Esophagus squamous epithelium (tissue), 4 donors: ENCODE measurements at regions not wholly inside any gene's neighbourhood (a gene's known extent, or its start where the extent isn't known, plus 50 kb on each side); places are given as distances from the start of the nearest gene placed in this dataset.

Experiments
- POLR2A ChIP-seq, 4 donors: fragments of 450-650 bp; IDR thresholded peaks; one replicate each; pipeline ENCODE4 v1.6.1; 2017; ENCODE audit warnings: antibody characterized with exemption in 4 of 4, mild to moderate bottlenecking in 4 of 4, moderate library complexity in 3 of 4
- TF ChIP-seq, protein P1 (sequence below), 6 experiments: fragments of 450-650 bp in 4 of 6; fragments of 200-600 bp in 2 of 6; sonication (generic) in 2 of 6; IDR thresholded peaks; one replicate each; pipeline ENCODE4 v1.5.1; 2016 to 2019; ENCODE audit warnings: antibody characterized with exemption in 6 of 6, mild to moderate bottlenecking in 4 of 6, moderate library complexity in 4 of 6

DNA sequence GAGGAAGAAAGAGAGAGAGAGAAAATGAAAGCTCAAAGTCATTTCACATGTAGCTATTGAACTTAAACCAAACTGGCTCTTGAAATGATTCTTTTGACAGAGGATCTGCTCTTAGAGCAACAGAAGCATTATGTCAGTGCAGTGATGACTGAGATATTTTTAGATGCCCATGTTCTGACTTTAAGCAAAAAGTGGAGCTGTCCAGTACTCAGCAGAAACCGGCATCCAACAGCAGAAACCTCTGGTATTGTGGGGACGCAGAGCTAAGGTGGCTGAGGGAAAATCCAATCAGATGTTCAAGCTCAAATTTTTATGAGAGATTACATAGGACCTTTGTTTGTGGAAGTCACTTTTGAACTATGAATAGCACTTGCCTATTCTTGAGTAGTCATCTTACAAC, 69.8 kb upstream of the ANKFN1 start:
- TF ChIP-seq, protein P1, sequence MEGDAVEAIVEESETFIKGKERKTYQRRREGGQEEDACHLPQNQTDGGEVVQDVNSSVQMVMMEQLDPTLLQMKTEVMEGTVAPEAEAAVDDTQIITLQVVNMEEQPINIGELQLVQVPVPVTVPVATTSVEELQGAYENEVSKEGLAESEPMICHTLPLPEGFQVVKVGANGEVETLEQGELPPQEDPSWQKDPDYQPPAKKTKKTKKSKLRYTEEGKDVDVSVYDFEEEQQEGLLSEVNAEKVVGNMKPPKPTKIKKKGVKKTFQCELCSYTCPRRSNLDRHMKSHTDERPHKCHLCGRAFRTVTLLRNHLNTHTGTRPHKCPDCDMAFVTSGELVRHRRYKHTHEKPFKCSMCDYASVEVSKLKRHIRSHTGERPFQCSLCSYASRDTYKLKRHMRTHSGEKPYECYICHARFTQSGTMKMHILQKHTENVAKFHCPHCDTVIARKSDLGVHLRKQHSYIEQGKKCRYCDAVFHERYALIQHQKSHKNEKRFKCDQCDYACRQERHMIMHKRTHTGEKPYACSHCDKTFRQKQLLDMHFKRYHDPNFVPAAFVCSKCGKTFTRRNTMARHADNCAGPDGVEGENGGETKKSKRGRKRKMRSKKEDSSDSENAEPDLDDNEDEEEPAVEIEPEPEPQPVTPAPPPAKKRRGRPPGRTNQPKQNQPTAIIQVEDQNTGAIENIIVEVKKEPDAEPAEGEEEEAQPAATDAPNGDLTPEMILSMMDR (IDR thresholded peaks at IDR 0.05): no peak
- no peak for TF ChIP-seq POLR2A (IDR thresholded peaks at IDR 0.05)
